ENCODE measurements at regions not wholly inside any gene's neighbourhood (a gene's known extent, or its start where the extent isn't known, plus 50 kb on each side); places are given as distances from the start of the nearest gene placed in this dataset.

DNA sequence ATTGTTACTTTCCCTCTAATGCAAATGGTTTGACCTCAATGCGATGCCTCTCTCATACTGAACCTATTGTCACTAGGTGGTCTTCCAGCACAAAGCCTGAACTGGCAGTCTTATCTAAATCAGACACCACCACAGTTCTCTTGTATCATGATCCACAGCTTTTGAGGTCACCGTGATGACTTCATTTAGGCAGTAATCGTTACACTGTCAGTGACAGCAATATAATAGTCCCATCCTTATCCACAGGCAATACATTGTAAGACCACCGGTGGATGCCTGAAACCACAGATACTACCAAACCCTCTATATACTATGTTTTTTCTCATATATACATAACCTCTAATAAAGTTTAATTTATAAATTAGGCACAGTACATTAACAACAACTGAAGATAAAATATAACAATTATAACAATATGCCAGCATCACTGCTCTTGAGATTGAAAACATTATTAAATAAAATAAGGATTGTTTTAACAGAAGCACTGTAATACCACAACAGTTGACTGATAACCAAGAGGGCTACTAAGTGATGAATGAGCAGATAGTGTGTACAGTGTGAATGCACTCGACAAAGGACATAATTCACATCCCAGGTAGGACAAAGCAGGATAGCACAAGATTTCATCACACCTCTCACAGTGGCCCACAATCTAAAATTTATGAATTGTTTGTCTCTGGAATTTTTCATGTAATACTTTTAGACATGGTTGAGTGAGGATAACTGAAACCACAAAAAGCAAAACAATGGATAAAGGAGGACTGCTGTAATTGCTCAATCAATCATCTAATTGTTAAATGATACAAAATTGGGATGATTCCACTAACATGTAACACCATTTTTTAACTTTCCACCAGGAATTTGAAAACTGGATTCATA lies 419.4 kb downstream of the CENPC start:
- no peak for DNase-seq

DNA sequence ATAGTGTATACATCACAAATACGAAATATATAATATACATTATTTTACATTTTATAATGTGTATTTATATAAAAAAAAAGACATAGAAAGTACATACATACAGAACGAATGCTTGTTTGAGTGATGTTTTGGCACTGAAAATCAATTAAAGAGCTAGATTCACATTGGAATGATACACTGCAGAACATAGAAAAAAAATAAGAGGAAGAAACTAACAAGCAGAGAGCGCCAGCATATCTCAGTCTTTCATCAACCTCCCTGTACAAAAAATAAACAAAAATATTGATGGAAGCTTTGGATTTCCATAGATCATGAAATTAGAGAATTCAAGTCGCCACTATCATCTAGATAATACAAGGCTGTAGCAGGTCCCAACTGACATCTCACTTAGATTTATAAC lies 420.6 kb downstream of the CENPC start:
- DNase-seq, result no peak

DNA sequence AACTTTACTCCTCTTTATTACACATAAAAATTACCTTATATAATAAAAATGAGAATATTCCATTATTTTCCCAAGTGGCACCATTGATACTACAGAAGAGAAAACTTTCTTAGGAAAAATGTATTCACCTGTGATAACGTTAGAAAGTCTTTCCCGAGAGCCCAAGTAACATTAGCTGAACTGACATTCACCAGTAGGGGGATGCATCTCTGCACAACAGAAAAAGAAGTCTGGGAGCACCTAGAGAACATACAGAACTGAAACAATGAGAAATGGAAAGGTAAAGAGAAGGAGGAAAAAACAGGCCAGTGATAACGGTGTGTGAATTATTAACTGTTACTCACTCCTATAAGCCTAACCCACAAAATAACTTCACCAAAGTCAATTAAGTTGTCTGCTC lies 423.3 kb downstream of the CENPC start:
- no peak for DNase-seq

DNA sequence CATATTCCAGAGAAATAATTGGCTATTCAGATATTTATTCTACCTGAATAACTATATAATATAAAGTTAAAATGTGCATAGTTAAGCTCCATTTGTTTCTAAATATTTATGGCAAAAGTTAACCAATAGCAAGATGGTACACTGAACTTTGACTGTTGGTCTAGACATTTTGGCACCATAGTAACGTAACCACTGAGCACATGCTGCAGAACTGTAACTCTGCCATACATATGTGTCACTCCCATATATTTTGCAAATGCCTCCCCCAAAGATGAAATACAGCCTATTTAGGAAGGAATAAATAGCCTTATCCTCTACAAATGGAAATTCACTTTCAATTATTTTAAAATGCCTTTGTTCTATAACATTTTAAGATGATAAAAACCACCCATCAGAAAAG lies 424.9 kb downstream of the CENPC start:
- DNase-seq, result no peak

DNA sequence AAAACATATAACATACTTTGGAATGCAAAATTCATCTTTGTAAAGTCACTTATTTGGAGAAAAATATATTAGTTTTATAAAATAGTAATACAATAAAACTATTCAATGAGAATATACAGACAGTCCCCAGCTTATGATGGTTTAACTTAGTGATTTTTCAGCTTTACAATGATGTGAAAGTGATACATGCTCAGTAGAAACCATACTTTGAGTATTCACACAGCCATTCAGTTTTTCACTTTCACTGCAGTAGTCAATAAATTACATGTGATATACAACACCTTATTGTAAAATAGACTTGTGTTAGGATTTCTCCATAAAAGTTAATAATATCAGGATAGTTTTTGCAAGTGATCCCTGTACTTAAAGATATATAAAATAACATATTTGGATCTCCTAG lies 436.0 kb downstream of the CENPC start:
- no peak for DNase-seq

DNA sequence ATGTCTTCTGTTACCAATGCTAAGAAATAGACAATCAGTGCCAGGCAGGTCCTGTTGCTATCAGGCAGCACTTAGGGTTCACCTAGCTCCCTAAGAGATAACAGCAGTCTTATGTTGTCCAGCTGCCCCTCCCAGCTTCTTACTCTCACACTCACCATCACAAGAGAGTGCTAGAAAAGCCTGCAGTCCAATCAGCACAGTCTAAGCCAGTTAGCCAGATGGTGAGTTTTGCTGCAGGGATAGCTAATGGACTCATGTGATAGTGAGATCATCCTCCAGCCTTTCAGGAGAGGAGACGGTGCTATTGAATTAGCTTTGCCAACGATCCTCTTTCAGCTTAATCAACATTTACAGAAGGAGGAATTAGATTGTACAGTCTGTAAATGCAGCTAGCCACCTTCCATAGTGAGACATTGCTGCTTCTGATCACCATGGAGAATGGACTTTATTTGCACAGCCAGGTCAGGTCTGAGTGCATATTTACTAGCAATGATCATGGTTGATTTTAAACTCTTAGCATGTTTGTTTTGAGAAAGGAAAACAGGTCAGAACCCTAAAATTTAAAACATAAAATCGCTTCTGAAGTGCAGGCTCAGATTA lies 438.3 kb downstream of the CENPC start:
- no peak for DNase-seq

DNA sequence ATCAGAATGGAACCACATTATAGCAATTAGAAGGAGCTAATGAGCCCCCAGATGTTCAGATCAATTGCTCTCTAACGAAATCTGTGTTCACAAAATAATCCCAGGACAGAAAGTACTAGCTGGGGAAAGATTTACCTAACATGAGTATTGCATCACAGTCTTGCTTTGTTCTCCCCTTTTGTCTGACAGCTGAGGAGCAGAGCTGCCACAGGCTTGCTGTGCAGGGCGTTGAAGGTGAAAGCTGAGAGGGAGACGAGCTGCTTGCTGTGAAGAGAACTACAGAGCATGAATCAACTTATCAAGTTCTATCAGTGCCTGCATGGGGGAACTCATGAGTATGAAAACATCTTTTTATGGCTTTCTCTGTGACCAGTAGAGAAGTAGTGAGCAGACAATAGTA lies 441.2 kb downstream of the CENPC start:
- DNase-seq, result peak in 1 of 58 donors; percentile 14

DNA sequence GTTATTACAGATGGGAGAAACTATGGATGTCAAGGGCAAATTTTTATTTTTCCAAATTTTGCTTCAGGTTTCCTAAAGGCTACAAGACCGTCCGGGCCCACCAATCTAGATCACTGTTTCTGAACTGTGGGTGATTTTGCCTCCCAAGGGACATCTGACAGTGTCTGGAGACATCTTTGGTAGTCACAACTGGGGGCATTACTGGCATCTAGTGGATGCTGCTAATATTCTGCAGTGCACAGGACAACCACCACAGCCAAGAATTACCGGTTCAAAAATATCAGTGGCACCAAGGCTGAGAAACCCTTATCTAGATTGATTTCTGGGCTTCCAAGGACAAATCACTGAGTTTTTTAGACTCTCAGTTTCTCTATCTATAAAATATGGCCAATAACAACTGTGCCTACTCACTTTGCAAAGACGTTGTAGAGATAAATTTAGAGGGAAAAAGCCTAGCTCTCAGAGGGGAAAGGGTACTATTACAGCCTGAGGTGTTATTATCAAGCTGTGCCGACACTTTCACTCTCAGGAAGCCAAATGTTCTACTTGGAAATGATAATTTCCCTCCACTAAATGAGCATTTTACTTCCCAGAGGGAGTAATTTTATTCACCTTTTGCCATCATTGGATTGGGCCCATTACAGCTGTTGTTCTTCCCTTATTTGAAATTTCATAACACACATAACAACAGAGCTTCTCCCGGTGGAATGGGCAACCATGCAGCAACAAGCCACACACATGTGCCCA lies 442.1 kb downstream of the CENPC start:
- peak in 1 of 58 donors; percentile 6 for DNase-seq

DNA sequence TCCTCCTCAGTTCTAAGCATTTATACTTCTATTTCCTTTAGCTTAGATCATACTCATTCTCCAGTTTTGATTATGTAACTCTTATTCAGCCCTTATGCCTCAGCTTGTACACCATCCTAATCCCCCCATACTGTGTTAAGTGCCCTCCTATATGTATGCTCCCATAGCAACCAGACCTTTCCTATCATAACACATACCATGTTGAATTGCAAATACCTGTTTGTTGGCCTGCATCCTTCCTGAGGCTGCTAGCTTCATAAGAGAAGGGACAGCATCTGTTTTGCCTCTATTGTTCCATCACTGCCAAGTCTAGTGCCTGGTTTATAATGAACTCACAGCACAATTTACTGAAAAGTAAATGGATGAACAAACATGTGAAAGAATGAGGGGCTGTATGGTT lies 443.7 kb downstream of the CENPC start:
- no peak for DNase-seq

DNA sequence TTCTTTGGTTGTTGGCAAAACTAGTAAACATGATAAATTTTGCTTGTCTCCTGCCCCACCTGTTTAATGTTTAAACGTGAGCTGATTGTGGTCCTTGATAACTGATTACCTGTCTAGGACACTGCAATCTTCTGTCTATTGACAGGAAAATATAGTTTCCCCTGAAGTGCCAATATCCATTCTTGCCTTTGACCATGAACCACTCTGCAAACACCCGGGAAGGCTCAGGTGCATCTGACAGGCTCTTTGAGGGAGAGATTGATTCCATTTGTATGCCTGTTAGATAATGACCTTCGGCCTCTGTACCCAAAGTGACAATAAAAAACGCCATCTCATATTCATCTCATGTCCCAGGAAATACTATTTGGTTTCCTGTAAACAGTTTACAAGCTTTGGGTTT lies 453.0 kb downstream of the CENPC start:
- no peak for DNase-seq

DNA sequence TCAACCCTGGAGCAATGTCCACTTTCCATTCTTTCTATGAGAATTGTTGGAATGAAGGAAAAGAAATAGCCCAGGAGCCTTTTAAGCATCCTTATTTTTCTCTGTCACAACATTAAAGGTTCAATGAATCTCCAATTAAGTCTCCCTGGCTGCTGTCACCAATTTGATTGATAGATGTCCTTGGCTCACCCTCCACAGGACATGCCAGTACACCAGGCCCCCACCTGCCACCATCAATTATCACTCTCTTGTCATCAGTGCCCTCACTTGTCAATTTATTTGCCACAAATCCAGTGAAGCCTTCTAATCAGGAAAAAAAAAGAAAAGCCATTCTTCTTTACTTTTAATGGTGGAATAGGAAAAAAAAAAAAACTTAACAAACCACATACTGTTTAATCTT lies 453.6 kb downstream of the CENPC start:
- no peak for DNase-seq

DNA sequence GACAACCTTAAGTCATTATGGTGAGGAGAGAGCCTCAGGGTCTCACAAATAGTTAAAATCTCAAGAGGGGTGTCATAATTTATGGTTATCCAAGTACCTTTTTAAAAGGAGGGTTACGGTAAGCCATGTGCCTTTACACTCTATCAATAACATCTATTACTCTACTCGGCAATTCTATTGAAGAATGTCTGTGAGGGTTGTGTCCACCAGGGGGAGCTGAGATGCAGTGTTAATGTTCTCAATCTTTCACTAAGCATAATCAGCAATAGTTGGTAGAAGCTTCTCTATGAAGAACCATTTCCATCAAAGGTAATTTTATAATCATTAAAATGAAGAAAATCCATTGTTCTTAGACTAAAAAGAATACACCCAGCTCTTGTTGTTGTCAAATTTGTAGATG lies 457.4 kb downstream of the CENPC start:
- peak in 2 of 58 donors; percentile 19 to 23 for DNase-seq

DNA sequence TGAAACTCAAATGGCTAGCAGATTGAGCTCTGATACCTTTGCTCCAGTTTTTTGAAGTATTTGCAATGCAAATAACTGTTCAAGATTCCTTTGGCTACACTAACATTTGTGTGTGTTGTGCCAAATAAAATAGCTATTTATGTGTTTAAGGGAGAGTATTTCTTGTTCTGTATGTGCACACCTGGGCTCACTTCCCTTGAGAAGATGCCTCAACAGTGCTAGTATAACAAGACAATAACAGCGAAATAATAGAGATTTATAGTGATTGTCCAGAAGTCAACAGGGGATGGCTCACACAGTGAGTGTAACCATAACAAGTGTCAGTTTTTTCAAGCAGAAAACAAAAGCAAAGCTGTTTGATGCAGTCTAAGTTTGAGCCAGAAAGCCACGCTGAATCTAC lies 460.5 kb downstream of the CENPC start:
- peak in 2 of 58 donors; percentile 9 to 64 for DNase-seq

DNA sequence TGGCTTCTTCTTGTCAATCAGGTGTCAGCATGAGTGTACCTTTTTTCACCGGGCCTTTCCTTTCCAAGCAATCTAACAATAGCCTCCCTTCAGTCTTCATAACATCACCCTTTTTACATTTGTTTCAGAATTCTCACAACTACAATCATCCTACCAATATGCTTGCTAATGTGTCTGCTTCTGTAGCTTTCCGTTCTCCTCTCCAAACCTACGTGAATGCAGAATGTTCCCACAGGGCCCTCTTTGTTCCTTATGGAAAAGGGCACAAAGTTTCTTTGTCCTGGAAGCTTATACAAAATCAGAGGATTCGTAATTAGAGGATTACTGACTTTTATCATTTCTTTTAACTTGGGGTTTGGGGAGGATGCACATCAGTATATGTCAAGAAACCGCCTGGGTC lies 461.8 kb downstream of the CENPC start:
- peak in 2 of 58 donors; percentile 10 to 55 for DNase-seq

DNA sequence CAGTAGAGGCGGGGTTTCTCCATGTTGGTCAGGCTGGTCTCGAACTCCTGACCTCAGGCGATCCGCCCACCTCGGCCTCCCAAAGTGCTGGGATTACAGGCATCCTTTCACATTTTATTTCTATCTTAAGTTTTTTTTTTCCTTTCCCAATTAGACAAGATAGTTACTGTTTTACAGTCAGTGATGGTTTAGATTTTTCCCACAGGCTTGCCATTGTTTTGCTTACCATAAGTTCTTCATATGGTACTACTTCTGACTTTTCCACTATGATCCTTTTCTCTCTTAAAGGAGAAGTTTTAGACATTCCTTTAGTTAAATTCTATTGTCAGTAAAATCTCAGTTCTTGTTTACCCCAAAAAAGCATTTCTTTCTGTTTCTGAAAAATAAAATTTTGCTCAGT lies 462.6 kb downstream of the CENPC start:
- DNase-seq, result no peak

DNA sequence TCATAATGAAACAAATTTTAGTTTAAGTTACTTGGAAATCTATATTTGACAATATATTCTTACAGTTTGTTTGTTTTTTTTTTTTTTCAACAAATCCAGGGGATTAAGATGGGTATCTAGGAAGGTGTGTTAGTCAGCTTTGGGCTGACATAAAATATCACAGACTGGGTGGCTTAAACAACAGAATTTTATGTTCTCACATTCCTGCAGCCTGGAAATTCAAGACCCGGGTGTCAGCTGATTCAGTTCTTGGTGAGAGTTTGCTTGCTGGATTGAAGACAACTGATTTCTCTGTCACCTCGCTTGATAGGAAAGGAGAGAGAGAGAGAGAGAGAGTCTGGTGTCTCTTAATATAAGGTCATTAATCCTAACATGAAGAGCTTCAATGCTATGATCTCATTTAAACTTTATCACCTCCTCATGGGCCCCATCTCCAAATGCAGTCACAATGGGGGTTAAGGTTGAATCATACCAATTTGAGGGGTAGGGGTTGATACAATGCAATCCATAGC lies 465.2 kb downstream of the CENPC start:
- DNase-seq, result no peak

DNA sequence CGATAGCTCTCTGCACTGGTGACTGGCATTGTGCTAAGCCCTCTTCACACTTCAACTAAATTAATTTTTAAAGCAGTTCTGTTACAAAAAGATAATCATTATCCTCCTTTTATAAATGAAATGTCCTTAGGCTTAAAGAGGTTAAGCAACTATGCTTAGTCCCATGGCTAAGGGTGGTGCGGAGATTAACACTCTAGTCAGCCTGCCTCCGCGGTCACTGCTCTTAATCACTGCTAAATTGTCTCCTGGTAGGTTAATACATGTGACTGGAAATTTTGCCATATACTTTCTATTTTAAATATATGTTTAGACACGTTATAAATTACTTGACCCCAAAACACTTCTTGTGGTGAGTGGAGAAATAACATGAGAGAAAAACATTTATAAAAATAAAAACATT lies 473.7 kb downstream of the CENPC start:
- DNase-seq, result no peak

DNA sequence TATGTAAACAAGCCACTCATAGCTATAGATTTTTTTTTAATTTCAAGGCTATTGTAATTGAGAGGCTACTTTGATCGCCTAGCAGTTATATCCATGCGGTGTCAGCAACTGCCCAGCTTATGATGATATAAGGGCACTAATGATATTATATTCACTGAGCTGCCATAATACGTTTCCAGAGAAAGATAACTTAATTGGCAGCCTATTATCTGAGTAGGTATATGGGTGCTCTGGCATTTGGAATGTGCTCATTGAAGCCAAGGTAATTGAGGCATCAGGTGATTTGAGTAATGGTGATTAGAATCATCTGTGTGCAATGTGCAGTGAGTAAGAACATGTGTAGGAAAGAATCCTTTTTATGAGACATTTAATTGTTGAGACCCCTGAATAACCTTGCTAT lies 490.0 kb downstream of the CENPC start:
- no peak for DNase-seq

DNA sequence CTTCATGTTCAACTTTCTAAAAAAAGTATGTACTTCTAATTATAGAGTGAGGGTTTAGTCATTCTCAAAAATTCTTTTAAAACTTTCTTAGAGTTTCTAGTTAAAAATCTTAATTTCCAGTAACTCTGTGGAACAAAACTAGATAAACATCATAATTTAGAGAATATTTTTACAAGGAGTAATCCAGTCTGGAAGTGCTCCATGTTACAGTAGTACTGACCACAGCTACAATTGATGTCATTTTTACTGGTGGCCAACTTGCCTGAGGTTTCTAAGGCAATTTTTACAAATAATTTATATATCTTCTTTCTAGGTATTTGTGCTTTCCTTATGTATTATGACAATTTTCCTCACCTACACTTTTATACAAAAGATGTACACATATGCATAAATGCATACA lies 490.4 kb downstream of the CENPC start:
- no peak for DNase-seq

DNA sequence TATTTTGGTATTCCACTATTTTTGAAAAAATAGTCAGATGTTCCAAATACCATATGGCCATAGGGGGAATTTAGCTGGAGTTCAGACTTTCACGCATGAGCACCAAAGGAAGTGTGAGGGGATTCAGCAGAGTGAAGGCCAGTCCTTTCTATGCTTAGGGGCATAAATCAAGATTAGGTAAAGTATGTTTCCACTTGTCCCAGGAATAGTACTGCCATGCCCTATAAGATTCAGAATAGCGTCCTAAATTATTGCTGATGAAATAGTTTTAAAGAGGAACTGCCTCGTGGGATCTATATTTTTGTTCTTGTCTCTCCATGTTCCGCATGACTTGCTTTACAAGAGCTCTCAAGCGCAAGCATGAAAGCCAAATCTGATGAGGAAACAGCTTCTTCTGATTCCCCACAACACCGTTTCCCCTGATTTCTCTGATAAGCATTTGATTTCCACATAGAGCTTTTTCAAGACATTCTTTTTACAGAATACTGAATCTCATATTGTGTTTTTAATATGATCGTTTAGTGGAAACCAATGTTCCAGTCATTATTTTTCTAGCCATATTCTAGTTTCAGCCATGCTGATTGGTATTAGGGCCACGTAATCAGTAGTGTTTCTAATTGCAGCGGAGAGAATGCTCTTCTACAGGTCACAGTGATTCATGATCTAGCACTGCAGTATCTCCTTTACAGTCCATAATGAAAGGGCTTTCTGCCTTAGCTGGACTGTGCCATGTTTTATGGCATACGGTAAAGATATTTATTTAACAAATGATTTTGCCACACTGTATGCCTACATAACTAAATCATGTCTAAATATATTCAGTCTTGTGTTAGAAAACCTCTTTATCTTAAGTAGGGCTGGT lies 492.3 kb downstream of the CENPC start:
- no peak for DNase-seq

All from anterior cingulate cortex (tissue), 58 donors.